ENCODE measurements at regions not wholly inside any gene's neighbourhood (a gene's known extent, or its start where the extent isn't known, plus 50 kb on each side); places are given as distances from the start of the nearest gene placed in this dataset.

DNA sequence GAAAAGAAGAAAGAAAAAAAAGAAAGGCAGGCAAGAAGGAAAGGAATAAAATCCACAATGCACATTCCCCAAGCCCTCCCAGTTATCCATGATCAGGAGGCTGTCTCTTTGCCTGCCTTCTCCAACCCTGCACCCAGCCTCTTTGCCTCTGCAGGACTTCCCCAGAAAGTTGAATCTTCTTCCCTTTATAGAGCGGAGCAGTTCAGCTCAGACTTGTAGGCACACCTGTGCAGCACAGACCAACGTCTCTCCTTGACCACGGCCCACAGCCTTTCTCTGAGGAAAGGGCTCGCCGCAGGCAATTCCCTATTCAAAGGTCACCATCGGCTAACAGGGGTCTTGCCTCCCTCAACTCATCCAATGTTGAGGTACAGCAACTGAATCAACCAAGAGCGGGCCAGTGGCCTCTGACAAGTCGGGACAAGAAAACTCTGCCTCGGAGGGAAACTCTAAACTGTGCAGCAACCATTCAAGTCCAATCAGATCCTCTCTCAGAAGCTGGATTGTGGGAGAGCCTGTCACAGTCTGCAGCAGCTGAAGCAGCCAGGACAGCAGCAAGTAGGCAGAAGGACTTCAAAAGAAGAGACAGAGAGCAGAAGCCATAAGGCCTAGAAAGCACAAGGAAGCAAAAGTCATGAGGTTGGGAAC is 529.2 kb upstream of the JARID2 start:
- no peak for DNase-seq (ENCODE audit: low read depth)

DNA sequence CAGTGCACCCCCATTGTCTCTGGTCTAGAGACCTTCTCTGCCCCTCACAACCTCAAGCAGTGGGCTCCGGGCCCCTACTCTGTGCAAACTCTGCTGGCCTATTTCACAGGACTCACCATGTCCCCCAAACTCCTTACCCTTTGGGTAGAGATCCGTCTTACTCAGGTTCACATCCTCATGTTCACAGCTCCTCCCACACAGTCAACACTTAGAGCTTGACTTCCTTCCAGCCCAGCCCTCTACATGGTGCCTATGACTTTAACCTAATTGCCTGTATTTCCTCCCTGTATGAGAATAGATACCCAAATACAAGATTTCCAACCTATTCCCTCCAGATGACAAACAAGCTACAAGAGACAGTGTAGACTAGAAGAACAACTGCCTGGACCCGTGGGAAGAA is 528.6 kb upstream of the JARID2 start:
- DNase-seq (ENCODE audit: low read depth): no peak

DNA sequence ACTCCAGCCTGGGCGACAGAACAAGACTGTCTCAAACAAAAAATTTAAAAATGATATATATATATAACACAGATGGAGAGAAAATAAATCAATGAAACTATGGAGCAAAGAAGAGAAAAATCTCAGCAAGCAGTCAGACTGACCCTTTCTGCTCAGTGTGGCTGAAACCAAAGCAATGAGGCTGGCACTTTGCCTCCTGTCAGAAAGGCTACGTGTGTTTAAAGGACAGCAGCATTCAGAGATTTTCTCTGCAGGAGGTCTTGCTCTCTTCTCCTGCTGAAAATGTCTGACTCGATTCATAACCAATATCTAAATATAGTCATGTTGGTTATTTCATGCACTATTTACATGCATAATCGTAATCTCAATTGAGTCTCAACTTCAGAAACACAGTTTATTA is 527.0 kb upstream of the JARID2 start:
- DNase-seq (ENCODE audit: low read depth): no peak

DNA sequence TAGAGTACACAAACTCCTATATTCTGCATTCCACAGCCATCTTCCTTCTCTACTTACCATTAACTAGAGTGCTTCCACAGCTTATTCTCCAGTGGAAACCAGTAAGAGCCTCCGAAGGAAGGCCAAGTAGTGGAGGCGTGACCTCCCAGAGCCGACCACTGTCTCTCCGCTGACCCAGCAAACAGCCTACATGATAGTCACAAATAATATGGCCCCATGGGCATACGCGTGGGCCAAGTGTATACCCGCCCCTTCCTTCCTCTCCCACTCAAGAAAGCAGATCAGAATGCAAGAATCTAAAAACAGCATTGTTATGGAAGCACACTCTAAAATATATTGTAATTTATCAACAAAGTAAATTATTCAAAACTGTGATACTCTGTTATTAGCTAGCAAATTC is 526.6 kb upstream of the JARID2 start:
- no peak for DNase-seq (ENCODE audit: low read depth)

DNA sequence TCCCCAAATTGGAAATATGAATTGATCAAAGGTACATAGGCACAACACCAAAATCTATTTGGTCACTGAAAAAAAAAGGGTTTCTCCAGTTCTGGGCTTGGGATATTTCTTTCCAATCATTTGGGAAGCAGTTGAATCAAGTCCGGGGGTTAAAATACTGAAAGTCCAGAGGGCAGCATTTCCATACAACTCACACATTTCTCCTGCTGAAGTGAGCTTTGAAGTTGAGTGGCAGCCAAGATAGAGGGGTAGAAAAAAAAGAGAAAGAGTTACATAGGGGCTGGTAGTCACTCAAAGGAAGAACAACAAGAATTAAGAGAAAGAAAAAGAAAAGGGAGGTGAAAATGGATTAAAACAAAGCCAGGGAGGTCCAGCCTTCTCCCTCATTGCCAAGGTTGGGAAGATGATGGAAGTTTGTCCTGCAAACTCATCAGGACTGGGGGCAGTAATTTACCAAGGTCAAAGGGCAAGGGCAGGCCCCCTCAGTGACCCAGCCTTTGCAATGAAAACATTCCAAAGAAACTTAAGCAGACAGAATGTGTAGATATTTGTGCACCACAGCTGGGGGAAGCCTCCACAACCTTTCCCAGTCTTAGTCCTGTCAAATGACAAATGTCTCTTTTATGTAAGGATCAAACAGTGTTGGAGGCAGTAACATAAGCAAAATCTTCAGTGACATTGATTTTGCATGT is 525.3 kb upstream of the JARID2 start:
- DNase-seq (ENCODE audit: low read depth): no peak

DNA sequence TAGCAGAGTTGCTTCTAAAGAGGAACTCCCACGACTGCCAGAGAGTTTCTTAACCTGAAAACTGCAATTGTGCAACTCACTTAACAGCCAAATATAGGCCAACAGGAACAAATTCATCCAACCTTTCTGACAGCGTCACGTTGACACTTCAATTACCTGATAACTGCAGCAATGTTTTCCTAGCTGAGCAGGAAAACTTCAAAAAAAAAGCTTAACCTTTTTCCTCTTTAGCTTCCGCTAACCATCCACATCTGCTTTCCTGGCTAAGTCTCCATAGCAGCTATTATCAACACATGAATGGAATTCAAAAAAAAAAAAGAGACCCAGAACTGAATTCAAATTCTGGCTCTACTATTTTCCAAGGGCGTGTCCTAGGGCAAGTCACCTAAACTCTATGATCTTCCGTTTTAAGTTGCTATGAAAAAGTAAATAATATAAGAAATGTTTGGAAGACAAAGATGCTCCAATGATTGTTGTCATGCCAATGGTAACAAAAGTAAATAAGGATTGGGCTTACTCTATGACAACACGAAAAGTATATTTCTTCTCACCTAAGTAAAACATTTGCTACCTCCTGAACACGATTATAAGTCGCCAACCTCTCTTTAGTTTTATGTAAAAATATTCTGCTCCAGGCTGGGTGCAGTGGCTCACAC is 524.6 kb upstream of the JARID2 start:
- no peak for DNase-seq (ENCODE audit: low read depth)

DNA sequence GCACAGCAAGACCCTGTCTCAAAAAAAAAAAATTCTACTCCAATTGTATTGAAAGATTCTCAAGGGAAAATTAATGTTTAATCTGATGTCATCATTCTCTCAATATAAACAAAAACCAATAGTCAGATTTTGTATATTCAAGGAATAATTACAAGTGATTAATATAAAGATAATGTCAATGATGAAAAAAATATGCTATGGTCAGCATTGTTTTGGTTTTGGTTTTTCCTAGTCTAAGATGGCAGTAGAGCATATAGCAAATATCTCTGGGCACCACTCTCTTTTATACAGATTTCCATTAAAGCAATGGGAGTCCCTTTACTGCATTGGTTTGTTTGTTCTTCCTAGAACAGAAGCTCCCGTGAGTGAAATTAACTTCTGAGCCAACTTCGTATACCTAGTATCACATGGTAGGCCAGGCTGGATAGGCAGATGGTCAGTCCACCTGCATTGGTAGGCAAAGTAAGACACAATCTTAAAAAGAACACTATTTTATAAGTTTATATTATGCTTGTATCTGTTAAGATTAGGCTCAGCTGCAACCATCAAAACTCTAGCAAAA is 523.8 kb upstream of the JARID2 start:
- no peak for DNase-seq (ENCODE audit: low read depth)

DNA sequence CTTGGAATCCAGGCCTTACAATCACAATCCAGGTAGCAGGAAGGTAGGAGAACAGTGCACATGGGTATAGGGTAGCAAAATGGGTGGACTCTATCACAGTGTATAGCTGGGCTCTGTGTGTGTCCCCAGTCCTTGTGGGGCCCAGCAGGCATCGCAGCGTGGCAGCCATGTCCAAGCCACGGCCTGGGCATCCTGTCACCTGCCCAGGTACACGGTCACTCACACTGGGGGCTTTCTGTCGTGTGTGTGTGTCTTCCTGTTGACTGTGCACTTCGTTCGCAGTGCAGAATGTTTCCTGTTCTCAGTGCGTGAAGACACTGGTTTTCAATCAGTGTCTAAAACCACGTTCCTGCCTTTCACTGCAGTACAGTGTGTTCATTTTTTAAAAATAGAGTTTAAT is 523.2 kb upstream of the JARID2 start:
- no peak for DNase-seq (ENCODE audit: low read depth)

DNA sequence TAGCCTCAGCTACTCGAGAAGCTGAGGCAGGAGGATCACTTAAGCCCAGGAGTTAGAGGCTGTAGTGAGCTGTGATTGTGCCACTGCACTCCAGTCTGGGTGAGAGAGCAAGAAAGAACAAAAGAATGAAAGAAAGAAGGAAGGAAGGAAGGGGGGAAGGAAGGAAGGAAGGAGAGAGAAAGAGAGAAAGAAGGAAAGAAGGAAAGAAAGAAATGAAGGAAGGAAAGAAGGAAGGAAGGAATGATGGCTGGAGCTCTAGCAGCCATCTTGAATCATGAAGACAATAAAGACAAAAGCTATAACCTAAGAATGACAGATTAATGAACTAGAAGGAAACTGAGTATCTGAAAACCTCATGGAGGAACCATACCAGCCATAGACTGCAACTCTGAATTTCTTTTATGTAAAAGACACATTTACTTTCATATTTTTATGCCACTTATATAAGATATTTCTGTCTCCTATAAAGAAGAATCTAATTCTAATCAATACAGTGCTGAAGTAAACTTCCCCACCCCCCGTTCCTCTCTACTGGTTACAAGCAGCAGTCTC is 522.3 kb upstream of the JARID2 start:
- no peak for DNase-seq (ENCODE audit: low read depth)

DNA sequence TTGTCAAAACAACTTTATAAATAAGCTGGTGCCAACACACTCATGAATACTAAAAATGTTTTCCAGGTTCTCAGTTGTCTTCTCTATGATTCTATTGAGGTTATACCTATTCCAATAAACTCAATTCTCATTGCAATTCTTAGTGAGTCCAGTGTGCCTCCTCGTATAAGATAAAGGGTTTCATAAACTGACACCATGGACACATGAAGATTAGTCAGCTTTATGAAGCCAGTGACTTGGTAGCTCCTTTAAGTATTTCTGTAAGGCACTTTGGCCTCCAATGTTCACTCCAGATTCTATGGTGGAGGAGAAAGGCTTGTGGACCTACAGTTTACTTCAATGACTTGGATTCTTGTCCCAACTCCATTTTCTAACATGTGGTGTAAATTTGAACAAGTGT is 521.3 kb upstream of the JARID2 start:
- DNase-seq (ENCODE audit: low read depth): no peak

DNA sequence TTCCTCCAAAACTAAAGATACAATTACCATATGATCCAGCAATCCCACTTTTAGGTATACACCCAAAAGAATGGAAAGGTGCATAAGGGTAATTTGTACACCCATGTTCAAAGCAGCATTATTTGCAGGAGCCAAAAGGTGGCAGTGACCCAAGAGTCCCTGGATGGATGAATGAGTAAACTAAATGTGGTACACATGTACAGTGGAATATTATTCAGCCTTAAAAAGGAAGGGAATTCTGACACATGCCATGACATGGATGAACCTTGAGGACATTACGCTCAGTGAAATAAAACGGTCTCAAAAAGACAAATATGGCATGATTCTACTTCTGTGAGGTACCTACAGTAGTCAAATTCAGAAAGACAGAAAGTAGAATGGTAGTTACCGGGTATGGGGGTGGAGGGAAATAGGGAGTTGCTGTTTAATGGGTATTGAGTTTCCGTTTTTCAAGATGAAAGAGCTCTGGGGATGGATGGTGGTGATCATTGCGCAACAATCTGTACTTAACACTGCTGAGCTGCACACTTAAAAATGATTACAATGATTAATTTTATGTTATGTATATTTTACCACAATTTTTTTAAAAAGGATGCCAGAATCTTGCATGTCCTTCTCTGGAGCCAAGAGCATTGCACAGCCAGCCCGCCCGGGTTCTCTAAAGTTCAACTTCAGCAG is 518.9 kb upstream of the JARID2 start:
- DNase-seq (ENCODE audit: low read depth): no peak

DNA sequence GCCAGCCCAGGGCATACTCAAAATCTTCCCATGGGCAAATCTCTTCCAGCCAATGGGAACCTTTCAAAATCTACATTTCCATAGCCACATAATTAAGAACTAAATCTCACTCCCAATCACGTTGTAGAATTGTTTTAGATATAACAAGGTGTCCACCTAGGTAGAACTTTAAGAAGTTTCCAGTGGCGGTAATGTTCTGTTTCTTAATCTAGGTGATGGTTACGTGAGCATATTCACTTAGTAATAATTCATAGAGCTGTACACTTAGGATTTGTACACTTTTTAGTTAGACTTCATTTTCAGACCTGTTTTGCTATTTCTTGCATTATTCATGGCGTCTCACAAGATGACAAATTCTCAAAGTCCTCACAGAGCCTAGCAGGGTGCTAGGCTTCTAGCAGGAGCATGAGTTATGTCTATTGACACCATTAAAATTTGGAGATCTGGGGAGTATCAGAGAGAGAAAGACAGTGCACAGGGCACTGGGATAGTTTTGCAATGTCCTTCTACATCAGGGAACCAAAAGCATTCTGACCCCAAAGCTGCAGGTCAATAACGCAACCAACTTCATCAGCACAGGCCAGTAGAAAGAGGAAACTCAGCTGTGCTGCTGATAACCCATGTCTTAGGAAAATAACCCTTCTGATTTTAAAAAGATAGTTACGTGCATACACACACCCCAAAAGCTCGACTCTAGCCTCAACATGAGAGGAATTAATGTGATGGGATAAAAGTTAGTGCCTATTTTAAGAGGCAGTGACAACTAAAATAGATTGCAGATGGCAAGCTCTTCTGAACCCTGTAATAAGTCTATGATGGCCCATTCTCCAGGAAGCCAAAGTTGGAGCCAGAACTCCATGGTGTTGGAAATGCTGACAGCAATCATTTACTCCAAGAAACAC is 518.1 kb upstream of the JARID2 start:
- no peak for DNase-seq (ENCODE audit: low read depth)

DNA sequence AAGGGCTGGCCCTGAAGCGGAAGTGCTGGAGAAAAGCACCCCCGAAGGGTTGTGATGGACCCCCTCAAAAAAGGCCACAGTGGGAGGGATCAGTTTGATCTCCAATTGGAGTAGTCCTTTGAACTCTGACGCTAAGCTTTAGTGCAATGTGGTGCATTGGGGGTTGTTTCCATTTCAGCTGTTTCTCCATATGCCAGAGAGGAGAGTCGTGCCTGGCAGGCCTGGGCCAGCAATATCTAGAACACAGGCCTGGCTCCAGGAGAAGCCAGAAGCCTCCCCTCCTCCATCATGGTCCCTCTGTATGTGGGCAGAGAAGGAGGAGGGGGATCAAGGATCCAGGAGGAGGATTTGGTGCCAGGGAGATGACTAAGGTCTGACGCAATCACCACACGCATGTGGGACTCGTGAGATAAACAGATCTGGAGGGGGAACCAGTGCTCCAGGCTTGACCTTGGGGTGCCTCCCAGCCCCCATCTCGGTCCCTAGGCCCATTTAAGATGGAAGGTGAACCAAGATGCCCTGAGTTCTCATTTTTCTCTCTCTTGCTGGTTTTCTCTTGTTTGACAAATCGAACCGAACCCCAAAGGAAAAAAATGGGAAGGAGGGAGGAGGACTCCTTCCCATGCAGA is 517.4 kb upstream of the JARID2 start:
- no peak for DNase-seq (ENCODE audit: low read depth)

DNA sequence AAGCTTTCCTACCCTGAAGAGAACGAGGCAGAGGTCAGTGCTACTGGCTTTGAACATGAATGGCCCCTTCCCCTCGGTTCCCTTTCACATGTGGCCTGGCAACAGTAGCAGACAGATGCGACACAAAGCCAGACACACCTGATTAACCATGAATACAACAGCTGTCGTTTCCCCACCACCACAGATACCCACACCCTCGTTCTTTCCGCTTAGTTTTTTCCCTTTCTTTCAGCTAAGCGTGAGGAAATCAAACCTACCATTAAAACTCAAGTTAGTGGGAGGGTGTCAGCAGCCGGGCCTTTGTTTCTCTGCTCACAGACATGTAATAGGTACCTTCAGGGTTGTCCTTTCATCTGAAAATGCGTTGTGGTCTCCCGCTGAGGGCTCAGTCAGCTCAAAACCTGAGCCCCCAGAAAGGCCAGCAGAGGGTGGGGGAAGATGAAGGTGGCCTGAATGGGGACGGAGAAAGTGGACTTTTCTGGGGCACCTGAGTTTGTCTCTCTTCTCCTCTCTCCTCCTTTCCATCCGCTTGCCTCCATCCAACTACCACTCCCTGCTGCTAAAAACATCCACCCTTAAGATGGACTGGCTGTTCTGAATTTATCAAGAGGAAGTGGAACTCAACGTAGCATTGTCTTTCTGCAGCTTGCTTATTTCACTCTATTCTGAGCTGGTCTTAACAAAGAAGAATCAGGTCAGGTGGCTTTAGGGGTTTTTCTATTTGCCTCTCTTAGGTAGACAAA is 516.6 kb upstream of the JARID2 start:
- no peak for DNase-seq (ENCODE audit: low read depth)

DNA sequence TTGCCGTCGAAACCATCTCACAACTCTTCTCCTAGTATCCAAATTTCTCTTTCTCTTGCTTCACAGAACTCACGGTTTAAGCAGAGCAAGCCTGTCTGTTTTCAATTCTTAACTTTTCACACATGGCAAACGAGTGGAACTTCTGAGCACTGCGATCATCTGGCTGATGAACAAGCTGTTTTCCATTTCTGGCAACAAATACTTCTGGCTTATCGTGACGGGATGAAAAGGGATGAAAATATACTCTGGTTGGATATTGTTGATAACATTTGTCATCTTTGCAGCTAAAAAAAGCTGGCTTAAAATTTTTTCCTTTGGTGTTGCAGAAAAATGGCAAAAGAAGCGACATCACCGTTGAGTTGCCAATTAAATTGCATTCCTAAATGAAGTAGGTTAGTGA is 515.2 kb upstream of the JARID2 start:
- DNase-seq (ENCODE audit: low read depth): no peak

DNA sequence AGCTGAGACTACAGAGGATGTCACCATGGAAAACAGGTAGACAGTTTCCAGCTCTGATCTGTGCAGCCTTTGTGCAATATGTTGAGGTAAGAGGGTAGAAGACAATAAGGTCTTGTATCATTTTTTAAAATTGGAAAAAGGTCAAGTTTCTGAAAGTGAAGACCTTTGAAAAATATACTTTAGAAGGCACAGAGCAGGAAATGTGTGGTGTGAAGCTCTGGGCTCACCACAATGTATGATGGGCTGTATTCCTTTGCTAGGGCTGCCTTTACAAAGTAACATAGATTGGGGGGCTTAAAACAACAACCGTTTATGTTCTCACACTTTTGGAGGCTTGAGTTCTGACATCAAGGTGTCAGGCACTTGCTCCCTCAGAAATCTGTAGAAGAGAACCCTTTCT is 514.3 kb upstream of the JARID2 start:
- DNase-seq (ENCODE audit: low read depth): no peak

DNA sequence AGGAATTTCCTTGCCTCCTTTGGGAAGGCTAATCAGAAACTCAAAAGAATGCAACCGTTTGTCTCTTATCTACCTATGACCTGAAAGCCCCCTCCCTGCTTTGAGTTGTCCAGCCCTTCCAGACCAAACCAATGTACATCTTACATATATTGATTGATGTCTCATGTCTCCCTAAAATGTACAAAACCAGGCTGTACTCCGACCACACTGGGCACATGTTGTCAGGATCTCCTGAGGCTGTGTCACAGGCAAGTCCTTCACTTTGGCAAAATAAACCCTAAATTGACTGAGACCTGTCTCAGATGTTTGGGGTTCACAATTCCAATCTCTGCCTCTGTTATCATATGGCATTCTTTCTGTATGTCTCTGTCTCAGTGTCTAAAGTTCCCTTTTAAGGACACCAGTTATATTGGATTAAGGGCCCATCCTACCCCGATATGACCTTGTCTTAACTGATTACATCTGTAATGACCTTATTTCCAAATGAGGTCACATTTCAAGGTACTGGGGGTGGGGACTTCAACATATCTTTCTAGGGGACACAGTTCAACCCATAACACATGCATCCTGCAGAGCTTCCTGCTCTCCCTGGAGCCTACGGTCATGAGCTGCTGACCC is 513.5 kb upstream of the JARID2 start:
- DNase-seq (ENCODE audit: low read depth): no peak

DNA sequence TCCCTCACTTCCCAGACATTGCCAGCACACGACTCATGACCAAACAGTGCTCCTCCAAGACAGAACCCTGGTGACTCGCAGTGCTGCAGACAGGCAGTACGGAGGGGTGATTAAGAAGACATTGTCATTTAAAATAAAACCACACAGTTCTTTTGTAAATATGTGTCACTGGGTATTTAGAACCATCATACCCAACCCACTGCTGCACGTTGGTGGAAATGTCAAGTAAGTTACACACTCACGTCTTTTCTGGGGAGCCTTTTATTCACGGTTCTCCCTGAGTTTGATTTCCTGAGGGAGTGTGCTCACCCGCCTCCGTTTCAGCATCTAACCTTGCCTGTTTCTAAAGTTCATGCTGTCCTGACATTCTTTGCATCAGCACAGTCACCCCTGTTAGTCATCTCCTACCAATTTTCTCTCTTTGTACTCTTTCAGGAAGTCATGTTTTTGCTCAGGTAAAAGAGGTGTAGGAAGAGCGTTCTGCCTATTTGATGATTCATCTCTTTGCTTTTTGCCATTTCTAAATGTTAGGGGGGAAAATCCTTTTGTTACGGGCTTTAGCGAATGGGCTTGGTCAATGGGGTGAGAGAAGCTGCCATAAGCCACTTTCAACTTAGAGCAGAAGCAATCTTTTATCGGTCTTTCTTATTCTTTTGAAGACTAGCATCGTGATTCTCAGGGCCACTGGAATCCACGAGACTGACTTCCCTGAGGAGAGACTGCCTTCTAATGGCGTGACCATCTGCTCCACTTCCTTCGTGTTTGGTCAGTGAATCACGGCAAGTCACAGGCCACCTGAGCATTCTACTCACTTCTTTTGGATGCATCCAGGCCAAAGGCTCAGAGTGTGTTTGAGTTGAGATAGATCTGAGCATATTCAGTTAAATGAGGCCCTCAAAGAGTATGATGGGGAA is 512.8 kb upstream of the JARID2 start:
- DNase-seq (ENCODE audit: low read depth): no peak

DNA sequence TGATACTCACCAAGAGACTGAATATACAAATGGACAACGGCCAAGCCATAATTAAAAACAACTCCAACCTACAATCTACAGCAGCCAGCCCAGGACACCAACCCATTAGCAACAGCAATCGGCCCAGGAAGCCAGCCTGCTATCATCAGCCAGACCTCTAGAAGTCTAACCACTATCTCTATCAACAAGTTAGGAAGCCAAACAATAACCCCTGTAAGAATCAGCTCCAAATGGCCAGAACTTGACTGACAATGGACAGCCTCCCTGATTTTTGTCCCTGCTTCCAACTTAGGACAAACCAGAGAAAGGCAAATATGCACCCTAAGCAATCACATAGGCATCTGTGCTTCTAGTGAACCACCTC is 511.8 kb upstream of the JARID2 start:
- DNase-seq (ENCODE audit: low read depth): no peak

All from GM04504 (cell line).